ENCODE measurements at regions not wholly inside any gene's neighbourhood (a gene's known extent, or its start where the extent isn't known, plus 50 kb on each side); places are given as distances from the start of the nearest gene placed in this dataset.
"Not testable (repeated sequence)": the region's sequence is repeated elsewhere in the genome, so short reads cannot be mapped to it uniquely, and the experiment has no call there.

GRCh38 chr1:238902752-238903151 lies 483.6 kb upstream of the CHRM3 start:
- not testable (repeated sequence) for TF ChIP-seq CTCF (conservative IDR thresholded peaks at IDR 0.05); EZH2 (IDR thresholded peaks at IDR 0.05; ENCODE audit: low read depth)
